Kidney (tissue), 13 donors: ENCODE measurements at regions not wholly inside any gene's neighbourhood (a gene's known extent, or its start where the extent isn't known, plus 50 kb on each side); places are given as distances from the start of the nearest gene placed in this dataset.
A peak's percentile ranks its signal among the peaks of the same experiment; 100 is the strongest.

Experiments used
- DNase-seq, 5 donors: peaks; one replicate each; pipeline ENCODE4 v3.0.0-alpha.2; 2013 to 2020
- FAIRE-seq: peaks from 2 replicates; lab custom pipeline; 2012; peaks lifted over from hg19 to GRCh38; lab: Jason Lieb, UNC
- H3K27ac ChIP-seq, 2 donors: one replicate each; pipeline ENCODE4 v1.7.0; 2013; ENCODE audit warnings: low read depth in 2 of 2, low read length in 2 of 2, inconsistent platforms in 1 of 2
- H3K27me3 ChIP-seq: one replicate; pipeline ENCODE4 v1.7.1; 2013; ENCODE audit warnings: low read length, inconsistent platforms; ENCODE audit not compliant: control insufficient read depth, insufficient read depth
- H3K36me3 ChIP-seq, 3 donors: one replicate each; pipeline versions ENCODE4 v1.7.0 to v1.7.1; 2013; ENCODE audit warnings: low read length in 3 of 3, control low read depth in 1 of 3, inconsistent platforms in 1 of 3; ENCODE audit not compliant: insufficient read depth in 3 of 3, control insufficient read depth in 2 of 3
- H3K4me1 ChIP-seq, 3 donors: one replicate each; pipeline versions ENCODE4 v1.7.0 to v1.7.1; 2013; ENCODE audit warnings: low read length in 3 of 3, inconsistent platforms in 1 of 3, low read depth in 1 of 3; ENCODE audit not compliant: control insufficient read depth in 2 of 3, insufficient read depth in 2 of 3
- H3K4me3 ChIP-seq, 3 donors: one replicate each; pipeline versions ENCODE4 v1.7.0 to v1.8.1; 2013; ENCODE audit warnings: low read length in 3 of 3, control low read depth in 1 of 3, inconsistent platforms in 1 of 3
- H3K9ac ChIP-seq, 3 donors: one replicate each; pipeline versions ENCODE4 v1.7.0 to v1.7.1; 2013; ENCODE audit warnings: low read length in 3 of 3, control low read depth in 1 of 3, inconsistent platforms in 1 of 3
- H3K9me3 ChIP-seq, 3 donors: one replicate each; pipeline versions ENCODE4 v1.7.0 to v1.7.1; 2013; ENCODE audit warnings: low read length in 3 of 3, control low read depth in 1 of 3, inconsistent platforms in 1 of 3; ENCODE audit not compliant: control insufficient read depth in 2 of 3, insufficient read depth in 1 of 3
- CTCF ChIP-seq: IDR thresholded peaks from 3 replicates; pipeline ENCODE4 v1.5.1; 2012; ENCODE audit warnings: mild to moderate bottlenecking, moderate library complexity, borderline replicate concordance; ENCODE audit not compliant: insufficient read depth; ENCODE audit errors: extremely low read depth
- intact Hi-C: fragments of 100-400 bp; cut with DNase I; formaldehyde crosslinking; loops from one replicate; pipeline ENCODE4 v1.11.1; 2022
- donor health status: control.
- donor health status: control.
- donor health status: control.
- donor health status: control.
- donor health status: control.
- donor health status: DM: yes; HTN: yes; CAD: no.
- donor health status: Normal renal cell carcinoma (clear cell type).

GRCh38 chr1:222924136-222924706 is 109.4 kb downstream of the DISP1 start:
- TF ChIP-seq CTCF, result no peak
- intact Hi-C loops, result no loop called here
- Histone ChIP-seq H3K27ac (no peak overlapping the region), H3K9ac (no peak overlapping the region), H3K9me3 (no peaks in the 10 kb centered on the region), H3K36me3 (no peaks in the 10 kb centered on the region), H3K4me3 (no peak overlapping the region), H3K27me3 (no peaks in the 10 kb centered on the region), H3K4me1 (peaks cover 0 to 5% (median 5%) of the 10 kb centered on the region in 3 donors)
- FAIRE-seq (no peak), DNase-seq (no peak)

GRCh38 chr1:222926566-222926965 is 111.7 kb downstream of the DISP1 start:
- peaks cover 0 to 5% (median 5%) of the 10 kb centered on the region in 3 donors for H3K4me1 ChIP-seq
- no peaks in the 10 kb centered on the region for H3K36me3 ChIP-seq
- H3K9me3 ChIP-seq, result no peaks in the 10 kb centered on the region
- H3K27ac ChIP-seq, result peak overlapping the region in 1 of 2 donors; percentile 23
- no peak for FAIRE-seq
- no peak for TF ChIP-seq CTCF
- DNase-seq, result no peak
- H3K27me3 ChIP-seq, result no peaks in the 10 kb centered on the region
- no peak overlapping the region for H3K4me3 ChIP-seq
- intact Hi-C loops, result no loop called here
- H3K9ac ChIP-seq, result no peak overlapping the region

DNA sequence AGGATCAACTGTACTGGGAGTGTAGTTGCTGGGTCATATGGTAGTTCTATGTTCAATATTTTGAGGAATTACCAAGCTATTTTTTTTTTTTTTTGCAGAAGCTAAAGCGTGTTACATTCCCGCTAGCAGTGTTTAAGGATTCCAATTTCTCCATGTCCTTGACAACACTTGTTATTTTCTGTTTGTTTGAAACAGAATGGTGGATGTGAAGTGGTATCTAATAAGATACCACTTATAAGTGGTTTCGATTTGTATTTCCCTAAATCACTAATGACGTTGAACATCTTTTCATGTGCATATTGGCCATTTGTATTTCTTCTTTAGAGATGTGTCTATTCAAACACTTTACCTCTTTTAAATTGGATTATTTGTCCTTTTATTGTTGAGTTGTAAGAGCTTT is 112.2 kb downstream of the DISP1 start:
- no peak for DNase-seq
- H3K36me3 ChIP-seq, result no peaks in the 10 kb centered on the region
- TF ChIP-seq CTCF, result no peak
- H3K27ac ChIP-seq, result no peak overlapping the region
- H3K4me1 ChIP-seq, result peaks cover 0 to 5% (median 5%) of the 10 kb centered on the region in 3 donors
- no peak overlapping the region for H3K4me3 ChIP-seq
- no peaks in the 10 kb centered on the region for H3K9me3 ChIP-seq
- H3K9ac ChIP-seq, result no peak overlapping the region
- FAIRE-seq, result no peak
- no peaks in the 10 kb centered on the region for H3K27me3 ChIP-seq
- intact Hi-C loops, result no loop called here

DNA sequence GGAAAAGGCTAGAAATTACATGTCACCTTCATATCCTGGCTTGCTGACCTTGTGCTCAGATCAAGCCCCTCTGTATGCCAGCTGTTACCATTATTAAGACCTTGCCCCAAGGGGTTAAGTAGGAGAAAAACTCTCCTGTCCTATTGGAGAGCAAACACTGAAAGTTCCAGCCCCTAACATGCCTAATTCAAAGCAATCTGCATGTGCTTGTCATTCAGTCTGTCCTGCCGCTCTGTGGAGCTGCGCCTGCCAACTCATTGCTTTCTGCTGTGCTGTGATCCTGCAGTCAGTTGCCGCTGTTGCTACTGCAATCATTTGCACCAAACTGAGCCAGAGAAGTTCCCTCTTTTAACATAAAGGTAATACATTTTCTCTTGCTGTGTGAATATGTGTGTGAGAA is 113.4 kb downstream of the DISP1 start:
- peak overlapping the region; percentile 9 to 49 (median 40) for H3K4me3 ChIP-seq
- intact Hi-C loops, result no loop called here
- FAIRE-seq (peak; percentile 38), DNase-seq (peak in 4 of 5 donors; percentile 47 to 76 (median 58))
- peaks cover 0 to 5% (median 5%) of the 10 kb centered on the region in 3 donors for H3K4me1 ChIP-seq
- H3K27me3 ChIP-seq, result no peaks in the 10 kb centered on the region
- H3K36me3 ChIP-seq, result no peaks in the 10 kb centered on the region
- no peak overlapping the region for H3K9ac ChIP-seq
- no peaks in the 10 kb centered on the region for H3K9me3 ChIP-seq
- H3K27ac ChIP-seq, result peak overlapping the region in 1 of 2 donors; percentile 12
- peak; percentile 7 for TF ChIP-seq CTCF
